ENCODE measurements at regions not wholly inside any gene's neighbourhood (a gene's known extent, or its start where the extent isn't known, plus 50 kb on each side); places are given as distances from the start of the nearest gene placed in this dataset.

- no peak overlapping the region for H3K4me2 ChIP-seq (ENCODE audit: low read length)
- H2AK5ac ChIP-seq (ENCODE audit: low read length): no peak overlapping the region
- H4K5ac ChIP-seq (ENCODE audit: low read length): no peak overlapping the region
- no peak overlapping the region for H3K27ac ChIP-seq (ENCODE audit: low read depth, low read length)
- no peak overlapping the region for H3K4ac ChIP-seq (ENCODE audit: low read depth, low read length)
- WGBS (ENCODE audit: extremely low coverage, insufficient coverage, low lambda C conversion rate): no CpG with 5 or more reads among the region's 2 CpGs
- no peak overlapping the region for H2BK120ac ChIP-seq (ENCODE audit: low read depth, low read length)
- no peaks in the 10 kb centered on the region for H3K27me3 ChIP-seq (ENCODE audit: insufficient read depth, low read length, poor library complexity)
- no peak overlapping the region for H3K23ac ChIP-seq (ENCODE audit: low read length)
- no peaks in the 10 kb centered on the region for H3K4me1 ChIP-seq (ENCODE audit: control insufficient read depth, low read depth, low read length)
- H3K79me2 ChIP-seq (ENCODE audit: control insufficient read depth, insufficient read depth, low read length): no peaks in the 10 kb centered on the region
- no peak overlapping the region for H4K8ac ChIP-seq (ENCODE audit: low read depth, low read length)
- H2BK5ac ChIP-seq (ENCODE audit: low read length): no peak overlapping the region
- no peaks in the 10 kb centered on the region for H3K79me1 ChIP-seq (ENCODE audit: low read length)
- no peaks in the 10 kb centered on the region for H3K36me3 ChIP-seq (ENCODE audit: control insufficient read depth, insufficient read depth, low read length)
- H2BK15ac ChIP-seq (replicated peaks; ENCODE audit: low read depth): no peak overlapping the region
- H3K56ac ChIP-seq (ENCODE audit: low read length): no peak overlapping the region
- H3K18ac ChIP-seq (ENCODE audit: low read length): no peak overlapping the region
- no peak overlapping the region for H3K9ac ChIP-seq (ENCODE audit: low read length)
- no peak for DNase-seq
- no peak overlapping the region for H3K4me3 ChIP-seq (ENCODE audit: low read length)
Measured at GRCh38 chr4:181593703-181594102, 649.5 kb upstream of the TENM3 start.

- H2BK5ac ChIP-seq (ENCODE audit: low read length): no peak overlapping the region
- H4K8ac ChIP-seq (ENCODE audit: low read depth, low read length): no peak overlapping the region
- no peak overlapping the region for H2AK5ac ChIP-seq (ENCODE audit: low read length)
- no peak overlapping the region for H3K23ac ChIP-seq (ENCODE audit: low read length)
- H3K4me1 ChIP-seq (ENCODE audit: control insufficient read depth, low read depth, low read length): no peaks in the 10 kb centered on the region
- no peak overlapping the region for H2BK15ac ChIP-seq (replicated peaks; ENCODE audit: low read depth)
- H2BK120ac ChIP-seq (ENCODE audit: low read depth, low read length): no peak overlapping the region
- H3K9ac ChIP-seq (ENCODE audit: low read length): no peak overlapping the region
- H4K5ac ChIP-seq (ENCODE audit: low read length): no peak overlapping the region
- H3K18ac ChIP-seq (ENCODE audit: low read length): no peak overlapping the region
- H3K4me3 ChIP-seq (ENCODE audit: low read length): no peak overlapping the region
- no peaks in the 10 kb centered on the region for H3K27me3 ChIP-seq (ENCODE audit: insufficient read depth, low read length, poor library complexity)
- no peaks in the 10 kb centered on the region for H3K79me2 ChIP-seq (ENCODE audit: control insufficient read depth, insufficient read depth, low read length)
- no peaks in the 10 kb centered on the region for H3K36me3 ChIP-seq (ENCODE audit: control insufficient read depth, insufficient read depth, low read length)
- H3K27ac ChIP-seq (ENCODE audit: low read depth, low read length): no peak overlapping the region
- H3K4me2 ChIP-seq (ENCODE audit: low read length): no peak overlapping the region
- H3K56ac ChIP-seq (ENCODE audit: low read length): no peak overlapping the region
- H3K79me1 ChIP-seq (ENCODE audit: low read length): no peaks in the 10 kb centered on the region
- H3K4ac ChIP-seq (ENCODE audit: low read depth, low read length): no peak overlapping the region
- no peak for DNase-seq
Measured at GRCh38 chr4:181594188-181594587, 649.0 kb upstream of the TENM3 start.

- no peak overlapping the region for H3K23ac ChIP-seq (ENCODE audit: low read length)
- no peak overlapping the region for H2AK5ac ChIP-seq (ENCODE audit: low read length)
- no peak overlapping the region for H3K56ac ChIP-seq (ENCODE audit: low read length)
- no peak overlapping the region for H2BK15ac ChIP-seq (replicated peaks; ENCODE audit: low read depth)
- no peaks in the 10 kb centered on the region for H3K4me1 ChIP-seq (ENCODE audit: control insufficient read depth, low read depth, low read length)
- H3K27ac ChIP-seq (ENCODE audit: low read depth, low read length): no peak overlapping the region
- H3K18ac ChIP-seq (ENCODE audit: low read length): no peak overlapping the region
- H2BK5ac ChIP-seq (ENCODE audit: low read length): no peak overlapping the region
- no peaks in the 10 kb centered on the region for H3K79me2 ChIP-seq (ENCODE audit: control insufficient read depth, insufficient read depth, low read length)
- no peak overlapping the region for H3K4me3 ChIP-seq (ENCODE audit: low read length)
- no CpG with 5 or more reads among the region's 5 CpGs for WGBS (ENCODE audit: extremely low coverage, insufficient coverage, low lambda C conversion rate)
- H4K5ac ChIP-seq (ENCODE audit: low read length): no peak overlapping the region
- H2BK120ac ChIP-seq (ENCODE audit: low read depth, low read length): no peak overlapping the region
- no peak overlapping the region for H4K8ac ChIP-seq (ENCODE audit: low read depth, low read length)
- no peaks in the 10 kb centered on the region for H3K27me3 ChIP-seq (ENCODE audit: insufficient read depth, low read length, poor library complexity)
- no peaks in the 10 kb centered on the region for H3K79me1 ChIP-seq (ENCODE audit: low read length)
- no peak overlapping the region for H3K4ac ChIP-seq (ENCODE audit: low read depth, low read length)
- no peaks in the 10 kb centered on the region for H3K36me3 ChIP-seq (ENCODE audit: control insufficient read depth, insufficient read depth, low read length)
- no peak overlapping the region for H3K9ac ChIP-seq (ENCODE audit: low read length)
- no peak for DNase-seq
- H3K4me2 ChIP-seq (ENCODE audit: low read length): no peak overlapping the region
Measured at GRCh38 chr4:181595716-181596115, 647.5 kb upstream of the TENM3 start.

- H3K4ac ChIP-seq (ENCODE audit: low read depth, low read length): no peak overlapping the region
- WGBS (ENCODE audit: extremely low coverage, insufficient coverage, low lambda C conversion rate): no CpG with 5 or more reads among the region's 4 CpGs
- no peaks in the 10 kb centered on the region for H3K79me2 ChIP-seq (ENCODE audit: control insufficient read depth, insufficient read depth, low read length)
- H3K4me3 ChIP-seq (ENCODE audit: low read length): no peak overlapping the region
- no peak overlapping the region for H4K5ac ChIP-seq (ENCODE audit: low read length)
- H3K79me1 ChIP-seq (ENCODE audit: low read length): no peaks in the 10 kb centered on the region
- H2AK5ac ChIP-seq (ENCODE audit: low read length): no peak overlapping the region
- H3K23ac ChIP-seq (ENCODE audit: low read length): no peak overlapping the region
- no peaks in the 10 kb centered on the region for H3K27me3 ChIP-seq (ENCODE audit: insufficient read depth, low read length, poor library complexity)
- no peak overlapping the region for H3K18ac ChIP-seq (ENCODE audit: low read length)
- no peak overlapping the region for H2BK120ac ChIP-seq (ENCODE audit: low read depth, low read length)
- H3K4me2 ChIP-seq (ENCODE audit: low read length): no peak overlapping the region
- H4K8ac ChIP-seq (ENCODE audit: low read depth, low read length): no peak overlapping the region
- H2BK5ac ChIP-seq (ENCODE audit: low read length): no peak overlapping the region
- H3K56ac ChIP-seq (ENCODE audit: low read length): no peak overlapping the region
- DNase-seq: no peak
- H3K27ac ChIP-seq (ENCODE audit: low read depth, low read length): no peak overlapping the region
- H3K9ac ChIP-seq (ENCODE audit: low read length): no peak overlapping the region
- no peak overlapping the region for H2BK15ac ChIP-seq (replicated peaks; ENCODE audit: low read depth)
- no peaks in the 10 kb centered on the region for H3K36me3 ChIP-seq (ENCODE audit: control insufficient read depth, insufficient read depth, low read length)
- H3K4me1 ChIP-seq (ENCODE audit: control insufficient read depth, low read depth, low read length): no peaks in the 10 kb centered on the region
Measured at GRCh38 chr4:181597766-181598165, 645.4 kb upstream of the TENM3 start.

GRCh38 chr4:181599134-181599533, 644.1 kb upstream of the TENM3 start:
- Histone ChIP-seq H3K4me2 (ENCODE audit: low read length) (no peak overlapping the region), H3K4ac (ENCODE audit: low read depth, low read length) (no peak overlapping the region), H2BK15ac (replicated peaks; ENCODE audit: low read depth) (no peak overlapping the region), H2BK5ac (ENCODE audit: low read length) (no peak overlapping the region), H3K79me1 (ENCODE audit: low read length) (no peaks in the 10 kb centered on the region), H3K23ac (ENCODE audit: low read length) (no peak overlapping the region), H2BK120ac (ENCODE audit: low read depth, low read length) (no peak overlapping the region), H2AK5ac (ENCODE audit: low read length) (no peak overlapping the region), H3K56ac (ENCODE audit: low read length) (no peak overlapping the region), H4K5ac (ENCODE audit: low read length) (no peak overlapping the region), H3K18ac (ENCODE audit: low read length) (no peak overlapping the region), H3K27ac (ENCODE audit: low read depth, low read length) (no peak overlapping the region), H3K4me1 (ENCODE audit: control insufficient read depth, low read depth, low read length) (no peaks in the 10 kb centered on the region), H4K8ac (ENCODE audit: low read depth, low read length) (no peak overlapping the region), H3K36me3 (ENCODE audit: control insufficient read depth, insufficient read depth, low read length) (no peaks in the 10 kb centered on the region), H3K9ac (ENCODE audit: low read length) (no peak overlapping the region), H3K79me2 (ENCODE audit: control insufficient read depth, insufficient read depth, low read length) (no peaks in the 10 kb centered on the region), H3K4me3 (ENCODE audit: low read length) (no peak overlapping the region), H3K27me3 (ENCODE audit: insufficient read depth, low read length, poor library complexity) (no peaks in the 10 kb centered on the region)
- no CpG with 5 or more reads among the region's 6 CpGs for WGBS (ENCODE audit: extremely low coverage, insufficient coverage, low lambda C conversion rate)
- DNase-seq: no peak

GRCh38 chr4:181601103-181601502, 642.1 kb upstream of the TENM3 start:
- Histone ChIP-seq H3K4me2 (ENCODE audit: low read length) (no peak overlapping the region), H3K4me3 (ENCODE audit: low read length) (no peak overlapping the region), H3K79me2 (ENCODE audit: control insufficient read depth, insufficient read depth, low read length) (no peaks in the 10 kb centered on the region), H2BK15ac (replicated peaks; ENCODE audit: low read depth) (no peak overlapping the region), H3K4me1 (ENCODE audit: control insufficient read depth, low read depth, low read length) (no peaks in the 10 kb centered on the region), H2AK5ac (ENCODE audit: low read length) (no peak overlapping the region), H3K9ac (ENCODE audit: low read length) (no peak overlapping the region), H3K27me3 (ENCODE audit: insufficient read depth, low read length, poor library complexity) (no peaks in the 10 kb centered on the region), H4K5ac (ENCODE audit: low read length) (no peak overlapping the region), H2BK120ac (ENCODE audit: low read depth, low read length) (no peak overlapping the region), H3K4ac (ENCODE audit: low read depth, low read length) (no peak overlapping the region), H3K79me1 (ENCODE audit: low read length) (no peaks in the 10 kb centered on the region), H3K27ac (ENCODE audit: low read depth, low read length) (no peak overlapping the region), H3K23ac (ENCODE audit: low read length) (no peak overlapping the region), H3K56ac (ENCODE audit: low read length) (no peak overlapping the region), H3K18ac (ENCODE audit: low read length) (no peak overlapping the region), H4K8ac (ENCODE audit: low read depth, low read length) (no peak overlapping the region), H2BK5ac (ENCODE audit: low read length) (no peak overlapping the region), H3K36me3 (ENCODE audit: control insufficient read depth, insufficient read depth, low read length) (no peaks in the 10 kb centered on the region)
- peak; percentile 8 for DNase-seq
- WGBS (ENCODE audit: extremely low coverage, insufficient coverage, low lambda C conversion rate): no CpG with 5 or more reads among the region's 2 CpGs

Data from mesendoderm (in vitro differentiated cells).